HEK293 (cell line): ENCODE measurements at regions not wholly inside any gene's neighbourhood (a gene's known extent, or its start where the extent isn't known, plus 50 kb on each side); places are given as distances from the start of the nearest gene placed in this dataset.
A peak's percentile ranks its signal among the peaks of the same experiment; 100 is the strongest.

Experiments
- CTCF ChIA-PET: fragments of 350-600 bp; formaldehyde crosslinking; extraction: SDS; loops from one replicate; lab custom pipeline; 2021; ENCODE audit warnings: antibody characterized with exemption; lab: Yijun Ruan, JAX
- POLR2A ChIA-PET: fragments of 300-600 bp; formaldehyde crosslinking; extraction: SDS; loops from one replicate; lab custom pipeline; 2020; ENCODE audit warnings: antibody characterized with exemption, inconsistent platforms; lab: Yijun Ruan, JAX
- H3K27ac ChIP-seq: fragments of 200-500 bp; sonication (Bioruptor generic); 2 replicates; pipeline ENCODE4 v1.5.1; 2014; ENCODE audit warnings: low read depth, low read length, control low read depth, inconsistent platforms; ENCODE audit errors: extremely low read depth
- H3K36me3 ChIP-seq, 2 experiments: fragments of 200-500 bp in 1 of 2; sonication (Bioruptor generic) in 1 of 2; 1 replicate in 1 of 2; 2 replicates in 1 of 2; pipeline ENCODE4 v1.5.1; 2014 to 2017; ENCODE audit warnings: inconsistent platforms in 2 of 2, low read length in 2 of 2; ENCODE audit not compliant: control insufficient read depth in 2 of 2, insufficient read depth in 1 of 2
- H3K4me1 ChIP-seq: fragments of 200-500 bp; sonication (Bioruptor generic); 2 replicates; pipeline ENCODE4 v1.5.1; 2014; ENCODE audit warnings: mild to moderate bottlenecking, low read length, inconsistent platforms; ENCODE audit not compliant: control insufficient read depth, insufficient read depth
- H3K4me3 ChIP-seq: 2 replicates; pipeline ENCODE4 v1.5.1; 2011; ENCODE audit warnings: low read depth, mild to moderate bottlenecking, control low read depth, low read length, moderate library complexity
- H3K9me3 ChIP-seq: fragments of 200-500 bp; sonication (Bioruptor generic); 2 replicates; pipeline ENCODE4 v1.5.1; 2014; ENCODE audit warnings: low read depth, low read length, inconsistent platforms; ENCODE audit not compliant: control insufficient read depth, insufficient read depth
- BCL6B ChIP-seq: fragments of 450-650 bp; formaldehyde crosslinking; IDR thresholded peaks from 2 replicates; pipeline ENCODE4 v1.5.1; 2017; ENCODE audit warnings: missing biosample characterization, missing genetic modification characterization
- GLI2 ChIP-seq: fragments of 450-650 bp; formaldehyde crosslinking; IDR thresholded peaks from 2 replicates; pipeline ENCODE4; 2017; ENCODE audit warnings: missing biosample characterization, missing genetic modification characterization, low read depth, borderline replicate concordance
- KLF10 ChIP-seq: fragments of 450-650 bp; IDR thresholded peaks from 2 replicates; pipeline ENCODE4 v1.5.1; 2018; ENCODE audit warnings: missing biosample characterization, mild to moderate bottlenecking, missing genetic modification characterization
- MZF1 ChIP-seq: fragments of 450-650 bp; formaldehyde crosslinking; IDR thresholded peaks from 2 replicates; pipeline ENCODE4 v1.5.1; 2017; ENCODE audit warnings: missing biosample characterization, missing genetic modification characterization, borderline replicate concordance
- ZBTB1 ChIP-seq: fragments of 450-650 bp; formaldehyde crosslinking; IDR thresholded peaks from 2 replicates; pipeline ENCODE4 v1.5.1; 2016; ENCODE audit warnings: missing biosample characterization, missing genetic modification characterization
- ZBTB17 ChIP-seq: fragments of 450-650 bp; formaldehyde crosslinking; IDR thresholded peaks from 2 replicates; pipeline ENCODE4 v1.5.1; 2016; ENCODE audit warnings: missing biosample characterization, missing genetic modification characterization
- ZBTB26 ChIP-seq: fragments of 450-650 bp; formaldehyde crosslinking; optimal IDR thresholded peaks from 2 replicates; pipeline ENCODE3; 2016; ENCODE audit warnings: missing biosample characterization, mild to moderate bottlenecking, missing genetic modification characterization
- ZFP3 ChIP-seq: fragments of 450-650 bp; formaldehyde crosslinking; IDR thresholded peaks from 2 replicates; pipeline ENCODE4 v1.5.1; 2016; ENCODE audit warnings: low read depth, missing biosample characterization, missing genetic modification characterization
- ZNF211 ChIP-seq: fragments of 450-650 bp; formaldehyde crosslinking; IDR thresholded peaks from 2 replicates; pipeline ENCODE4 v1.5.1; 2016; ENCODE audit warnings: low read depth, missing biosample characterization, missing genetic modification characterization
- ZNF221 ChIP-seq: fragments of 450-650 bp; formaldehyde crosslinking; IDR thresholded peaks from 2 replicates; pipeline ENCODE4 v1.5.1; 2017; ENCODE audit warnings: missing biosample characterization, missing genetic modification characterization, borderline replicate concordance
- ZNF239 ChIP-seq: fragments of 450-650 bp; formaldehyde crosslinking; IDR thresholded peaks from 2 replicates; pipeline ENCODE4 v1.5.1; 2016; ENCODE audit warnings: missing biosample characterization, missing genetic modification characterization
- ZNF621 ChIP-seq: fragments of 450-650 bp; formaldehyde crosslinking; IDR thresholded peaks from 2 replicates; pipeline ENCODE4 v1.5.1; 2017; ENCODE audit warnings: missing biosample characterization, missing genetic modification characterization
- ZNF654 ChIP-seq: fragments of 450-650 bp; formaldehyde crosslinking; IDR thresholded peaks from 2 replicates; pipeline ENCODE4 v1.5.1; 2016; ENCODE audit warnings: low read depth, missing biosample characterization, missing genetic modification characterization
- ZNF701 ChIP-seq: fragments of 450-650 bp; formaldehyde crosslinking; IDR thresholded peaks from 2 replicates; pipeline ENCODE4 v1.5.1; 2016; ENCODE audit warnings: missing biosample characterization, missing genetic modification characterization
- TF ChIP-seq, protein P1 (sequence below): fragments of 450-650 bp; formaldehyde crosslinking; IDR thresholded peaks from 2 replicates; pipeline ENCODE4 v1.5.1; 2016; ENCODE audit warnings: missing biosample characterization, missing genetic modification characterization

- no peaks in the 10 kb centered on the region for H3K9me3 ChIP-seq
- H3K4me1 ChIP-seq: peaks cover 25% of the 10 kb centered on the region
- H3K4me3 ChIP-seq: no peak overlapping the region
- ChIA-PET POLR2A (no interaction called here), CTCF (no interaction called here)
- H3K36me3 ChIP-seq: no peaks in the 10 kb centered on the region
- peak; percentile 72 for TF ChIP-seq MZF1 (tag by site-specific recombination)
- TF ChIP-seq ZNF221 (tag by site-specific recombination): no peak
- TF ChIP-seq ZNF654 (tag by site-specific recombination): no peak
- TF ChIP-seq ZBTB1 (tag by site-specific recombination): no peak
- H3K27ac ChIP-seq: no peak overlapping the region
Measured at GRCh38 chr12:24534622-24535021, 414.3 kb downstream of the BCAT1 start.

DNA sequence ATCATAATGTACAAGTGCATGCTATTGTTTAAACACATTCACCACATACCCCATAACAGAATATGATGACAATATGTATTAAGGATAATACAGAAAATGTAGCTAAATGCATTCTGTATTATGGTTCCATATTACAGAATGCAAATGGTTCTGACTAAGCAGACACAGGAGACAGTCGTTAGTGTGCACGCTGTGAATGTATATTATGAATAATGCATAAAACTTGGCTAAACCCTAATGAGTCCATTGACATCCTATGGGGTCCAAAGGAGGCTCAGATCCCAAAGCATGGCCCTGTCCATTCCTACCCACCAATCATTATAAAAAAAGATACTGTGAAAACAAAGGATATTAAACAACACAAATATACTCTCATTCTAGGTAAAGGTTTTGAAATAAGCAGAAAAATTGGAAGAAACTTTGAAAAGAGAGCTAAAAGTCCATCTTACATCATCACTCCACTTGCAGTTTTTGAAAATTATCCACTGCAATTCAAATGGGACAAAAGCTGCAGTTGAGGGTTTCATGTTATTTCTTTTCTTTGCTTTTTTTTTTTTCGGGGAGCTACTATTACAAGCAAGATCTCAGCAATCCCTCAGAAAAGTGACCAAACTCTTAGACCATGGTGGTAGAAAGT, 415.1 kb downstream of the BCAT1 start:
- TF ChIP-seq ZNF701 (tag by site-specific recombination): no peak
- TF ChIP-seq, all 188 proteins: peak for 0
- Histone ChIP-seq H3K9me3 (no peaks in the 10 kb centered on the region), H3K4me3 (no peak overlapping the region), H3K36me3 (no peaks in the 10 kb centered on the region), H3K27ac (no peak overlapping the region), H3K4me1 (peaks cover 25% of the 10 kb centered on the region)
- ChIA-PET POLR2A (no interaction called here), CTCF (no interaction called here)

GRCh38 chr12:24530689-24531088, 418.2 kb downstream of the BCAT1 start:
- no peak overlapping the region for H3K4me3 ChIP-seq
- no peak overlapping the region for H3K27ac ChIP-seq
- ChIA-PET POLR2A (no interaction called here), CTCF (interaction anchor here (0.7 kb wide), 1 partner anchor 21 kb away, joined by 3 read pairs; no protein-coding TSS in a partner anchor)
- no peaks in the 10 kb centered on the region for H3K36me3 ChIP-seq
- TF ChIP-seq ZNF239 (no peak), ZBTB26 (tag by site-specific recombination) (no peak), GLI2 (no peak), ZFP3 (tag by site-specific recombination) (no peak), KLF10 (no peak), ZNF211 (tag by site-specific recombination) (no peak), ZNF621 (tag by site-specific recombination) (no peak), BCL6B (tag by site-specific recombination) (no peak), ZBTB17 (tag by site-specific recombination) (no peak)
- TF ChIP-seq, protein P1, sequence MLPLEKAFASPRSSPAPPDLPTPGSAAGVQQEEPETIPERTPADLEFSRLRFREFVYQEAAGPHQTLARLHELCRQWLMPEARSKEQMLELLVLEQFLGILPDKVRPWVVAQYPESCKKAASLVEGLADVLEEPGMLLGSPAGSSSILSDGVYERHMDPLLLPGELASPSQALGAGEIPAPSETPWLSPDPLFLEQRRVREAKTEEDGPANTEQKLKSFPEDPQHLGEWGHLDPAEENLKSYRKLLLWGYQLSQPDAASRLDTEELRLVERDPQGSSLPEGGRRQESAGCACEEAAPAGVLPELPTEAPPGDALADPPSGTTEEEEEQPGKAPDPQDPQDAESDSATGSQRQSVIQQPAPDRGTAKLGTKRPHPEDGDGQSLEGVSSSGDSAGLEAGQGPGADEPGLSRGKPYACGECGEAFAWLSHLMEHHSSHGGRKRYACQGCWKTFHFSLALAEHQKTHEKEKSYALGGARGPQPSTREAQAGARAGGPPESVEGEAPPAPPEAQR (tag by site-specific recombination): no peak
- H3K4me1 ChIP-seq: peaks cover 2% of the 10 kb centered on the region; the same call in 1 of the 2 replicates
- no peaks in the 10 kb centered on the region for H3K9me3 ChIP-seq
